H9 (cell line): ENCODE measurements at regions not wholly inside any gene's neighbourhood (a gene's known extent, or its start where the extent isn't known, plus 50 kb on each side); places are given as distances from the start of the nearest gene placed in this dataset.

Source experiments
- DNase-seq: peaks from one replicate; pipeline ENCODE4 v3.0.0-alpha.2; 2017
- H2AFZ ChIP-seq: one replicate; pipeline ENCODE4 v1.6.1; 2013; ENCODE audit warnings: mild to moderate bottlenecking, low read length, control low read depth, moderate library complexity
- H2AK5ac ChIP-seq: 2 replicates; pipeline ENCODE4 v1.6.1; 2013; ENCODE audit warnings: low read length, control low read depth, mixed read lengths; ENCODE audit not compliant: insufficient read length
- H2BK120ac ChIP-seq: one replicate; pipeline ENCODE4 v1.6.1; 2013; ENCODE audit warnings: low read depth, mild to moderate bottlenecking, low read length, control low read depth, inconsistent platforms; ENCODE audit not compliant: poor library complexity, severe bottlenecking
- H2BK12ac ChIP-seq: 2 replicates; pipeline ENCODE4 v1.6.1; 2013; ENCODE audit warnings: low read length, control low read depth, mixed read lengths, low read depth; ENCODE audit not compliant: insufficient read length
- H2BK15ac ChIP-seq: 2 replicates; pipeline ENCODE4 v1.6.1; 2013; ENCODE audit warnings: low read depth, low read length, control low read depth
- H2BK20ac ChIP-seq: one replicate; pipeline ENCODE4 v1.6.1; 2013; ENCODE audit warnings: low read depth, mild to moderate bottlenecking, low read length, control low read depth, inconsistent platforms; ENCODE audit not compliant: poor library complexity, severe bottlenecking
- H2BK5ac ChIP-seq: 2 replicates; pipeline ENCODE4 v1.6.1; 2013; ENCODE audit warnings: low read length, control low read depth, mixed read lengths; ENCODE audit not compliant: insufficient read length
- H3K14ac ChIP-seq: 2 replicates; pipeline ENCODE4 v1.6.1; 2013; ENCODE audit warnings: low read length, control low read depth; ENCODE audit not compliant: insufficient read depth
- H3K18ac ChIP-seq: 2 replicates; pipeline ENCODE4 v1.6.1; 2013; ENCODE audit warnings: low read depth, mild to moderate bottlenecking, mixed read lengths, low read length, control low read depth; ENCODE audit not compliant: insufficient read length
- H3K23ac ChIP-seq: 2 replicates; pipeline ENCODE4 v1.6.1; 2013; ENCODE audit warnings: low read length, control low read depth, mixed read lengths, low read depth; ENCODE audit not compliant: insufficient read length
- H3K23me2 ChIP-seq: 2 replicates; pipeline ENCODE4 v1.6.1; 2013; ENCODE audit warnings: low read depth, mild to moderate bottlenecking, mixed read lengths, low read length, control low read depth; ENCODE audit not compliant: insufficient read length, poor library complexity, severe bottlenecking
- H3K27ac ChIP-seq: 2 replicates; pipeline ENCODE4 v1.5.1; 2013; ENCODE audit warnings: low read length, control low read depth, mixed read lengths, low read depth; ENCODE audit not compliant: insufficient read length
- H3K27me3 ChIP-seq: 2 replicates; pipeline ENCODE4 v1.6.1; 2013; ENCODE audit warnings: low read length, control low read depth, inconsistent platforms; ENCODE audit not compliant: insufficient read depth
- H3K4ac ChIP-seq: 2 replicates; pipeline ENCODE4 v1.6.1; 2013; ENCODE audit warnings: low read depth, mild to moderate bottlenecking, control low read depth, inconsistent platforms, low read length, moderate library complexity
- H3K4me1 ChIP-seq: 2 replicates; pipeline ENCODE4 v1.6.1; 2013; ENCODE audit warnings: low read length, control low read depth, inconsistent platforms; ENCODE audit not compliant: insufficient read depth
- H3K4me2 ChIP-seq: 2 replicates; pipeline ENCODE4 v1.6.1; 2013; ENCODE audit warnings: low read length, control low read depth, mixed read lengths; ENCODE audit not compliant: insufficient read length, insufficient read depth
- H3K56ac ChIP-seq: 2 replicates; pipeline ENCODE4 v1.6.1; 2013; ENCODE audit warnings: low read depth, mild to moderate bottlenecking, mixed read lengths, low read length, control low read depth; ENCODE audit not compliant: insufficient read length
- H3K79me1 ChIP-seq: 2 replicates; pipeline ENCODE4 v1.6.1; 2013; ENCODE audit warnings: low read depth, mild to moderate bottlenecking, moderate library complexity, low read length, control low read depth, inconsistent platforms; ENCODE audit not compliant: insufficient read depth, poor library complexity, severe bottlenecking
- H3K79me2 ChIP-seq: 2 replicates; pipeline ENCODE4 v1.6.1; 2013; ENCODE audit warnings: low read length, control low read depth, inconsistent platforms; ENCODE audit not compliant: insufficient read depth
- H3K9ac ChIP-seq: 2 replicates; pipeline ENCODE4 v1.6.1; 2013; ENCODE audit warnings: low read length, control low read depth, mixed read lengths; ENCODE audit not compliant: insufficient read length; ENCODE audit errors: extremely low read depth
- H3K9me3 ChIP-seq: one replicate; pipeline ENCODE4 v1.6.1; 2013; ENCODE audit warnings: low read depth, low read length, inconsistent platforms; ENCODE audit not compliant: control insufficient read depth
- H3T11ph ChIP-seq: one replicate; pipeline ENCODE4 v1.6.1; 2013; ENCODE audit warnings: mild to moderate bottlenecking, low read length, control low read depth, inconsistent platforms
- H4K20me1 ChIP-seq: one replicate; pipeline ENCODE4 v1.6.1; 2013; ENCODE audit not compliant: control insufficient read depth, insufficient read length, insufficient read depth
- H4K5ac ChIP-seq: 2 replicates; pipeline ENCODE4 v1.6.1; 2013; ENCODE audit warnings: low read depth, mild to moderate bottlenecking, mixed read lengths, low read length, control low read depth; ENCODE audit not compliant: insufficient read length
- H4K8ac ChIP-seq: replicated peaks from 2 replicates; pipeline ENCODE4 v1.6.1; 2013; ENCODE audit warnings: low read length, control low read depth, mixed read lengths, low read depth; ENCODE audit not compliant: insufficient read length
- H4K91ac ChIP-seq: 2 replicates; pipeline ENCODE4 v1.6.1; 2013; ENCODE audit warnings: low read depth, mild to moderate bottlenecking, moderate library complexity, mixed read lengths, low read length, control low read depth; ENCODE audit not compliant: insufficient read length
- H3K27ac Mint-ChIP-seq, 3 experiments: 2 replicates in 2 of 3; 3 replicates in 1 of 3; pipeline ENCODE4 v1.8.0; 2020 to 2021; ENCODE audit warnings: mixed read lengths in 3 of 3, mild to moderate bottlenecking in 1 of 3, moderate library complexity in 1 of 3
- H3K27me3 Mint-ChIP-seq: 2 replicates; pipeline ENCODE4 v1.8.0; 2021; ENCODE audit warnings: low read depth, mild to moderate bottlenecking, moderate library complexity, mixed read lengths
- H3K36me3 Mint-ChIP-seq, 3 experiments: 2 replicates in 2 of 3; 3 replicates in 1 of 3; pipeline ENCODE4 v1.8.0; 2020 to 2021; ENCODE audit warnings: low read depth in 3 of 3, mixed read lengths in 3 of 3; ENCODE audit not compliant: insufficient read depth in 1 of 3
- H3K4me1 Mint-ChIP-seq, 2 experiments: 2 replicates each; pipeline ENCODE4 v1.8.0; 2020; ENCODE audit warnings: mixed read lengths in 2 of 2
- H3K4me3 Mint-ChIP-seq, 2 experiments: 2 replicates in 1 of 2; 3 replicates in 1 of 2; pipeline ENCODE4 v1.8.0; 2020 to 2021; ENCODE audit warnings: mild to moderate bottlenecking in 2 of 2, mixed read lengths in 2 of 2, moderate library complexity in 1 of 2
- H3K9me3 Mint-ChIP-seq, 2 experiments: 2 replicates in 1 of 2; 3 replicates in 1 of 2; pipeline ENCODE4 v1.8.0; 2020; ENCODE audit warnings: mild to moderate bottlenecking in 2 of 2, mixed read lengths in 2 of 2, moderate library complexity in 1 of 2
- WGBS: extraction: QIAGEN DNeasy Blood & Tissue Kit; methylation state at CpG from one replicate; pipeline ENCODE4 v1.1.7; 2013; ENCODE audit warnings: missing lambda C conversion rate, low lambda C conversion rate, mixed read lengths; ENCODE audit not compliant: insufficient read length; ENCODE audit errors: extremely low coverage; 5-methylcytosine and 5-hydroxymethylcytosine counted together
- TF ChIP-seq, protein P1 (sequence below): fragments of 200-600 bp; sonication (generic); conservative IDR thresholded peaks from 3 replicates; pipeline ENCODE4 v1.8.0; 2021; ENCODE audit warnings: antibody characterized with exemption, mild to moderate bottlenecking

DNA sequence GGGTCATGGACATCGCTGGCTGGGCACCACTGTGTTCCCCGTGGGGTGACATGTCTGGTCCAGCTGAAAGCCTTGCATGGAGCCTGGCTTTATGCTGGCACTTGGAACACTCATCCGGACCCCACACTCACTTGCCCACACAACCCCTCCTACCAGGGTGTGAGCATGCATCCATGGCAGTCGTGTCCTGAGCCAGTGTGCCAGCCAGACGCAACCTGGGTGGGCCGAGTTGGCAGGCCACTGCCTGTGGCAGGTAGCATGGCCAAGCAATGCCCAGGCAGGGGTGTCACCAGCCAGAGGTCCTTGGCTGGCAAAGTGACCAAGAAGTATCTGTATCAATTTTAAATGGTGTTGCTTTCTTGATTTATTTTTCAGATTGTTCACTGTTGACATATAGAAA, 141.7 kb downstream of the CCDC59 start:
- no peaks in the 10 kb centered on the region; the same call in 1 of the 2 replicates for H3K27me3 Mint-ChIP-seq
- DNase-seq, result no peak
- H4K8ac ChIP-seq, result no peak overlapping the region
- H2BK5ac ChIP-seq, result no peak overlapping the region
- WGBS, result no CpG with 5 or more reads among the region's 6 CpGs
- H3T11ph ChIP-seq, result no peak overlapping the region
- no peak overlapping the region for H4K5ac ChIP-seq
- no peaks in the 10 kb centered on the region for H3K23me2 ChIP-seq
- no peak overlapping the region for H3K18ac ChIP-seq
- no peak overlapping the region for H3K4me2 ChIP-seq
- no peak overlapping the region; the same call in 1 of the 2 replicates for H3K14ac ChIP-seq
- peaks cover 0 to 10% (median 0%) of the 10 kb centered on the region in 3 experiments; a peak in 4 of 7 replicates for H3K36me3 Mint-ChIP-seq
- no peak overlapping the region for H2AFZ ChIP-seq
- H4K20me1 ChIP-seq, result no peaks in the 10 kb centered on the region
- no peak overlapping the region for H3K56ac ChIP-seq
- no peaks in the 10 kb centered on the region for H3K79me1 ChIP-seq
- no peaks in the 10 kb centered on the region for H3K4me1 Mint-ChIP-seq
- no peaks in the 10 kb centered on the region for H3K4me1 ChIP-seq
- no peak overlapping the region for H2AK5ac ChIP-seq
- no peak overlapping the region for H3K27ac Mint-ChIP-seq
- no peak overlapping the region for H2BK15ac ChIP-seq
- no peak overlapping the region for H3K27ac ChIP-seq
- H2BK12ac ChIP-seq, result no peak overlapping the region
- H2BK20ac ChIP-seq, result no peak overlapping the region
- H3K9me3 Mint-ChIP-seq, result peaks cover 20 to 21% of the 10 kb centered on the region in 2 experiments
- H2BK120ac ChIP-seq, result no peak overlapping the region
- H3K23ac ChIP-seq, result no peak overlapping the region
- no peak overlapping the region for H3K4ac ChIP-seq
- TF ChIP-seq, protein P1, sequence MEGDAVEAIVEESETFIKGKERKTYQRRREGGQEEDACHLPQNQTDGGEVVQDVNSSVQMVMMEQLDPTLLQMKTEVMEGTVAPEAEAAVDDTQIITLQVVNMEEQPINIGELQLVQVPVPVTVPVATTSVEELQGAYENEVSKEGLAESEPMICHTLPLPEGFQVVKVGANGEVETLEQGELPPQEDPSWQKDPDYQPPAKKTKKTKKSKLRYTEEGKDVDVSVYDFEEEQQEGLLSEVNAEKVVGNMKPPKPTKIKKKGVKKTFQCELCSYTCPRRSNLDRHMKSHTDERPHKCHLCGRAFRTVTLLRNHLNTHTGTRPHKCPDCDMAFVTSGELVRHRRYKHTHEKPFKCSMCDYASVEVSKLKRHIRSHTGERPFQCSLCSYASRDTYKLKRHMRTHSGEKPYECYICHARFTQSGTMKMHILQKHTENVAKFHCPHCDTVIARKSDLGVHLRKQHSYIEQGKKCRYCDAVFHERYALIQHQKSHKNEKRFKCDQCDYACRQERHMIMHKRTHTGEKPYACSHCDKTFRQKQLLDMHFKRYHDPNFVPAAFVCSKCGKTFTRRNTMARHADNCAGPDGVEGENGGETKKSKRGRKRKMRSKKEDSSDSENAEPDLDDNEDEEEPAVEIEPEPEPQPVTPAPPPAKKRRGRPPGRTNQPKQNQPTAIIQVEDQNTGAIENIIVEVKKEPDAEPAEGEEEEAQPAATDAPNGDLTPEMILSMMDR, result no peak
- no peaks in the 10 kb centered on the region for H3K27me3 ChIP-seq
- H3K4me3 Mint-ChIP-seq, result no peak overlapping the region
- H3K9me3 ChIP-seq, result no peaks in the 10 kb centered on the region
- no peaks in the 10 kb centered on the region for H3K79me2 ChIP-seq
- H3K9ac ChIP-seq, result no peak overlapping the region
- H4K91ac ChIP-seq, result no peak overlapping the region
